Glomerular visceral epithelial cell (primary cell): ENCODE measurements at regions not wholly inside any gene's neighbourhood (a gene's known extent, or its start where the extent isn't known, plus 50 kb on each side); places are given as distances from the start of the nearest gene placed in this dataset.

Experiments used
- DNase-seq: peaks from one replicate; pipeline ENCODE4 v3.0.0-alpha.2; 2016; ENCODE audit errors: extremely low spot score

- DNase-seq, result no peak
Observed at GRCh38 chr1:204736836-204737235, 51.3 kb upstream of the LRRN2 start.

- DNase-seq, result no peak
Observed at GRCh38 chr1:204738506-204738905, 53.0 kb upstream of the LRRN2 start.

- DNase-seq, result no peak
Observed at GRCh38 chr1:204740354-204740753, 54.8 kb upstream of the LRRN2 start.

- DNase-seq, result no peak
Observed at GRCh38 chr1:204741440-204741839, 55.9 kb upstream of the LRRN2 start.

- DNase-seq, result no peak
Observed at GRCh38 chr1:204742676-204743251, 57.2 kb upstream of the LRRN2 start.

GRCh38 chr1:204744107-204744779 is 58.7 kb upstream of the LRRN2 start:
- no peak for DNase-seq

GRCh38 chr1:204746838-204747442 is 61.4 kb upstream of the LRRN2 start:
- DNase-seq, result peak; percentile 51

- no peak for DNase-seq
Observed at GRCh38 chr1:204751480-204751879, 65.9 kb upstream of the LRRN2 start.

GRCh38 chr1:204751883-204752687 is 66.5 kb upstream of the LRRN2 start:
- DNase-seq, result no peak

- no peak for DNase-seq
Observed at GRCh38 chr1:204752688-204753040, 67.1 kb upstream of the LRRN2 start.

GRCh38 chr1:204754821-204755220 is 69.3 kb upstream of the LRRN2 start:
- no peak for DNase-seq

GRCh38 chr1:204756349-204756748 is 70.8 kb upstream of the LRRN2 start:
- DNase-seq, result no peak

GRCh38 chr1:204756811-204757210 is 71.3 kb upstream of the LRRN2 start:
- no peak for DNase-seq

GRCh38 chr1:204758601-204759000 is 73.1 kb upstream of the LRRN2 start:
- no peak for DNase-seq

- no peak for DNase-seq
Observed at GRCh38 chr1:204760350-204760749, 74.8 kb upstream of the LRRN2 start.

- DNase-seq, result no peak
Observed at GRCh38 chr1:204760757-204761156, 75.2 kb upstream of the LRRN2 start.

- peak; percentile 77 for DNase-seq
Observed at GRCh38 chr1:204763773-204764427, 78.4 kb upstream of the LRRN2 start.

- no peak for DNase-seq
Observed at GRCh38 chr1:204769997-204770396, 84.5 kb upstream of the LRRN2 start.

GRCh38 chr1:204771358-204771757 is 85.8 kb upstream of the LRRN2 start:
- DNase-seq, result no peak

- no peak for DNase-seq
Observed at GRCh38 chr1:204773246-204773645, 87.7 kb upstream of the LRRN2 start.

- no peak for DNase-seq
Observed at GRCh38 chr1:204775546-204775945, 90.0 kb upstream of the LRRN2 start.

- no peak for DNase-seq
Observed at GRCh38 chr1:204777591-204777990, 92.1 kb upstream of the LRRN2 start.
